ENCODE measurements at regions not wholly inside any gene's neighbourhood (a gene's known extent, or its start where the extent isn't known, plus 50 kb on each side); places are given as distances from the start of the nearest gene placed in this dataset.

DNA sequence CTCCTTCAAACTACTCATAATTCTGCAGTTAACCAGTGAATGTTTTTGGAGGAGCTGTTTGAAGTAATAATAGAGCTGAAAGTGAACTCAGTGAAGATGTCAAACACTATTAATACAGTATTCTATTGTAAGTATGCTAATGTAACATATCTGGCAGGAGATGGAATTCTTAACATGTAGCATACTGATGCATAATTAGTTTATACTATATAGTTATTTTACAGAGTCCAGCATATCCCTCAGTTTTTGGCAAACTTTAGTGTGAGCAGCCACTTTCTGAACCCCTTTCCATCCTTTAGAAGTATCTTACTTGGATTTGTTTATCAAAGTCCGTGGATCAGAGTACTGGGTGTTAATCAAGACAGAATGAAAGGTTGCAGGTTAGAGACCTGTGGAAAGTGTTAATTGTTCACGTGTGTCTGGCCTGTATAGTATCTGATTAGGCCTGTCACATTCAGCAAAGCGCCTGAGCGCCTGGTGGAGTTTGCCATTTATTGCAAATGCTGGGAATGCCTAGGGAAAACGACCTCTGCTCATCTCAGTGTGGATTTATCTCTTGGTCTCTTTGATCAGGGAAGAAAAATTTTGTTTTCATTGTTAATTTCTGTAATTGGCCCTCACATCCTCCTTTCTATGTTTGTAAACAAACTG is 251.7 kb upstream of the MAD2L1 start:
- no peak for ATAC-seq (ENCODE audit: low read depth)
- H3K4me3 Mint-ChIP-seq, result no peak overlapping the region
- ChIA-PET CTCF (no interaction called here), POLR2A (no interaction called here)
- H3K4me1 Mint-ChIP-seq, result no peaks in the 10 kb centered on the region
- no peaks in the 10 kb centered on the region for H3K27me3 Mint-ChIP-seq
- no peak for DNase-seq
- peaks cover 3% of the 10 kb centered on the region for H3K9me3 Mint-ChIP-seq
- H3K27ac Mint-ChIP-seq, result no peak overlapping the region
- intact Hi-C loops (cut with micrococcal nuclease), result no loop called here
- TF ChIP-seq, protein P1, sequence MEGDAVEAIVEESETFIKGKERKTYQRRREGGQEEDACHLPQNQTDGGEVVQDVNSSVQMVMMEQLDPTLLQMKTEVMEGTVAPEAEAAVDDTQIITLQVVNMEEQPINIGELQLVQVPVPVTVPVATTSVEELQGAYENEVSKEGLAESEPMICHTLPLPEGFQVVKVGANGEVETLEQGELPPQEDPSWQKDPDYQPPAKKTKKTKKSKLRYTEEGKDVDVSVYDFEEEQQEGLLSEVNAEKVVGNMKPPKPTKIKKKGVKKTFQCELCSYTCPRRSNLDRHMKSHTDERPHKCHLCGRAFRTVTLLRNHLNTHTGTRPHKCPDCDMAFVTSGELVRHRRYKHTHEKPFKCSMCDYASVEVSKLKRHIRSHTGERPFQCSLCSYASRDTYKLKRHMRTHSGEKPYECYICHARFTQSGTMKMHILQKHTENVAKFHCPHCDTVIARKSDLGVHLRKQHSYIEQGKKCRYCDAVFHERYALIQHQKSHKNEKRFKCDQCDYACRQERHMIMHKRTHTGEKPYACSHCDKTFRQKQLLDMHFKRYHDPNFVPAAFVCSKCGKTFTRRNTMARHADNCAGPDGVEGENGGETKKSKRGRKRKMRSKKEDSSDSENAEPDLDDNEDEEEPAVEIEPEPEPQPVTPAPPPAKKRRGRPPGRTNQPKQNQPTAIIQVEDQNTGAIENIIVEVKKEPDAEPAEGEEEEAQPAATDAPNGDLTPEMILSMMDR (IDR thresholded peaks at IDR 0.05), result no peak
- no peaks in the 10 kb centered on the region for H3K36me3 Mint-ChIP-seq (ENCODE audit: low read depth)

- TF ChIP-seq, protein P1 (IDR thresholded peaks at IDR 0.05), result no peak
- Mint-ChIP-seq H3K4me3 (no peak overlapping the region), H3K27me3 (no peaks in the 10 kb centered on the region), H3K36me3 (ENCODE audit: low read depth) (no peaks in the 10 kb centered on the region), H3K9me3 (peaks cover 3% of the 10 kb centered on the region), H3K4me1 (no peaks in the 10 kb centered on the region), H3K27ac (no peak overlapping the region)
- ChIA-PET POLR2A (no interaction called here), CTCF (no interaction called here)
- intact Hi-C loops (cut with micrococcal nuclease), result no loop called here
- no peak for DNase-seq
- ATAC-seq (ENCODE audit: low read depth), result no peak
Observed at GRCh38 chr4:120317713-120318112, 251.1 kb upstream of the MAD2L1 start.

- ChIA-PET CTCF (no interaction called here), POLR2A (no interaction called here)
- H3K27ac Mint-ChIP-seq, result no peak overlapping the region
- no peaks in the 10 kb centered on the region for H3K27me3 Mint-ChIP-seq
- no peaks in the 10 kb centered on the region for H3K36me3 Mint-ChIP-seq (ENCODE audit: low read depth)
- intact Hi-C loops (cut with micrococcal nuclease), result no loop called here
- ATAC-seq (ENCODE audit: low read depth) (no peak), DNase-seq (no peak)
- no peak overlapping the region for H3K4me3 Mint-ChIP-seq
- no peaks in the 10 kb centered on the region for H3K4me1 Mint-ChIP-seq
- TF ChIP-seq, protein P1 (IDR thresholded peaks at IDR 0.05), result no peak
- H3K9me3 Mint-ChIP-seq, result peaks cover 3% of the 10 kb centered on the region
Observed at GRCh38 chr4:120316416-120316815, 249.8 kb upstream of the MAD2L1 start.

DNA sequence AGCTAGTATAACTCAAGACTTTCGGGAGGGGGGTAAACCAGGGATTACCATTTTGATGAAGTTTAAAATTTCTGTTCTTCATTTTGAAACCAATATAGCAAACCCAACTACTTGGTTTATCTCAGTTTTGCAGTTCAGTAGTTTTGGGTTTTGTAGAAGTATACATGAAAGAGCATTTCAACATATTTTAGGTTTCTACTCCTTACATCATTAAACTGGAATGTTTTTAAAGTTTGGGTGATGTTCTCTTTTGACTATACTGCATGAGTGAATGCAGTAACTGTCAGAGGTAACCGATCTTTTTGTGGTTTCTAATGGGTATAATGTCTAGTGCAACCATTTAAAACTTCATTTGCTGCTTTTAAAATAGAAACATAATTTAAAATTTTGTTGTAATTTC is 248.3 kb upstream of the MAD2L1 start:
- Mint-ChIP-seq H3K9me3 (peaks cover 3% of the 10 kb centered on the region), H3K27me3 (no peaks in the 10 kb centered on the region), H3K36me3 (ENCODE audit: low read depth) (no peaks in the 10 kb centered on the region), H3K4me3 (no peak overlapping the region), H3K4me1 (no peaks in the 10 kb centered on the region), H3K27ac (no peak overlapping the region)
- TF ChIP-seq, protein P1 (IDR thresholded peaks at IDR 0.05), result no peak
- CTCF ChIA-PET, result no interaction called here
- POLR2A ChIA-PET, result no interaction called here
- intact Hi-C loops (cut with micrococcal nuclease), result no loop called here
- DNase-seq (no peak), ATAC-seq (ENCODE audit: low read depth) (no peak)

- H3K27ac Mint-ChIP-seq, result no peak overlapping the region
- ATAC-seq (ENCODE audit: low read depth) (no peak), DNase-seq (no peak)
- H3K36me3 Mint-ChIP-seq (ENCODE audit: low read depth), result no peaks in the 10 kb centered on the region
- no peaks in the 10 kb centered on the region for H3K4me1 Mint-ChIP-seq
- H3K27me3 Mint-ChIP-seq, result no peaks in the 10 kb centered on the region
- TF ChIP-seq, protein P1 (IDR thresholded peaks at IDR 0.05), result no peak
- H3K9me3 Mint-ChIP-seq, result no peaks in the 10 kb centered on the region
- ChIA-PET POLR2A (no interaction called here), CTCF (no interaction called here)
- intact Hi-C loops (cut with micrococcal nuclease), result no loop called here
- no peak overlapping the region for H3K4me3 Mint-ChIP-seq
Observed at GRCh38 chr4:120304801-120305200, 238.2 kb upstream of the MAD2L1 start.

Data from activated B cell treated with CpG ODN at 0.5 μM for 24 hours (primary cell).